ENCODE measurements at regions not wholly inside any gene's neighbourhood (a gene's known extent, or its start where the extent isn't known, plus 50 kb on each side); places are given as distances from the start of the nearest gene placed in this dataset.
"Not testable (repeated sequence)": the region's sequence is repeated elsewhere in the genome, so short reads cannot be mapped to it uniquely, and the experiment has no call there.

- CTCF ChIA-PET = no interaction called here
- ATAC-seq (ENCODE audit: low read depth) = no peak
- H4K20me1 ChIP-seq (ENCODE audit: insufficient read depth, low read length) = peaks cover 91% of the 10 kb centered on the region
Observed at GRCh38 chr22:25397616-25398015, 166.9 kb upstream of the GRK3 start.

GRCh38 chr22:25398591-25399062 is 165.8 kb upstream of the GRK3 start:
- H2BK5ac ChIP-seq (ENCODE audit: low read depth, low read length, poor library complexity, severe bottlenecking); H3K56ac ChIP-seq (ENCODE audit: extremely low read depth, insufficient read depth, low read length); H3K9me3 ChIP-seq (ENCODE audit: control insufficient read depth, insufficient read depth, low read length); intact Hi-C loops (cut with micrococcal nuclease); H3K27ac ChIP-seq (ENCODE audit: insufficient read depth, low read length); H3K4me3 ChIP-seq (ENCODE audit: insufficient read depth, low read depth, low read length); ATAC-seq (ENCODE audit: low read depth); dilution Hi-C loops (cut with HindIII; ENCODE audit: low sequenced_read_pairs, unreplicated experiment); H2BK15ac ChIP-seq (ENCODE audit: low read depth, low read length); CTCF ChIA-PET; H4K91ac ChIP-seq (ENCODE audit: insufficient read depth, low read depth, low read length); H2BK20ac ChIP-seq (ENCODE audit: low read depth, low read length); H2BK120ac ChIP-seq (ENCODE audit: low read depth, low read length); POLR2A ChIA-PET (ENCODE audit: unreplicated experiment); in situ Hi-C loops (cut with MboI; ENCODE audit: low sequenced_read_pairs); H3K4me2 ChIP-seq (ENCODE audit: low read depth, low read length); H4K5ac ChIP-seq (ENCODE audit: low read depth, low read length); H3K4ac ChIP-seq (ENCODE audit: low read depth, low read length); H2AK9ac ChIP-seq (replicated peaks; ENCODE audit: low read depth, low read length, poor library complexity); BruUV-seq (replicated peaks); H3K9ac ChIP-seq (ENCODE audit: low read depth, low read length); H3K36me3 ChIP-seq (ENCODE audit: control insufficient read depth, insufficient read depth, low read length); H2AFZ ChIP-seq (replicated peaks; ENCODE audit: low read length, poor library complexity); H2AK5ac ChIP-seq (ENCODE audit: low read depth, low read length); H3K14ac ChIP-seq (replicated peaks; ENCODE audit: low read depth, low read length); H3K23ac ChIP-seq (ENCODE audit: low read depth, low read length); H3K27me3 ChIP-seq (ENCODE audit: control insufficient read depth, insufficient read depth, low read length); H4K8ac ChIP-seq (ENCODE audit: low read depth in 2 of 2, low read length in 2 of 2); H3K18ac ChIP-seq (ENCODE audit: low read depth, low read length): not testable (repeated sequence)
- peaks cover 91% of the 10 kb centered on the region for H4K20me1 ChIP-seq (ENCODE audit: insufficient read depth, low read length)
- peaks cover 26% of the 10 kb centered on the region; the same call in 1 of the 2 replicates for H3K9me1 ChIP-seq (ENCODE audit: insufficient read depth, low read length)
- peak; percentile 55 for DNase-seq
- peaks cover 23% of the 10 kb centered on the region for H3K4me1 ChIP-seq (ENCODE audit: control insufficient read depth, insufficient read depth, low read length)
- peaks cover 45 to 81% of the 10 kb centered on the region in 2 experiments for H3K79me1 ChIP-seq (ENCODE audit: low read depth in 1 of 2, low read length in 2 of 2)
- 76% methylated on average over 3 of the region's 6 CpGs; no CpG with 5 or more reads in 1 of the 2 experiments for WGBS, 2 experiments (ENCODE audit: extremely low coverage in 2 of 2, insufficient read length in 1 of 2)

More at GRCh38 chr22:25397616-25398015, 166.9 kb upstream of the GRK3 start:
- Histone ChIP-seq H2AFZ (replicated peaks; ENCODE audit: low read length, poor library complexity) (no peak overlapping the region), H2BK120ac (ENCODE audit: low read depth, low read length) (no peak overlapping the region), H3K18ac (ENCODE audit: low read depth, low read length) (no peak overlapping the region), H3K4ac (ENCODE audit: low read depth, low read length) (no peak overlapping the region), H3K79me1 (ENCODE audit: low read depth in 1 of 2, low read length in 2 of 2) (peaks cover 45 to 80% of the 10 kb centered on the region in 2 experiments), H3K9me1 (ENCODE audit: insufficient read depth, low read length) (peaks cover 20% of the 10 kb centered on the region; the same call in 1 of the 2 replicates), H3K14ac (replicated peaks; ENCODE audit: low read depth, low read length) (no peak overlapping the region), H3K4me2 (ENCODE audit: low read depth, low read length) (no peak overlapping the region), H3K27me3 (ENCODE audit: control insufficient read depth, insufficient read depth, low read length) (no peaks in the 10 kb centered on the region), H2BK5ac (ENCODE audit: low read depth, low read length, poor library complexity, severe bottlenecking) (no peak overlapping the region), H2BK20ac (ENCODE audit: low read depth, low read length) (no peak overlapping the region), H3K9ac (ENCODE audit: low read depth, low read length) (no peak overlapping the region), H3K36me3 (ENCODE audit: control insufficient read depth, insufficient read depth, low read length) (0 out of 2 replicates have a peak, but pooled peaks cover 1% of the 10 kb centered on the region), H3K27ac (ENCODE audit: insufficient read depth, low read length) (no peak overlapping the region), H3K23ac (ENCODE audit: low read depth, low read length) (no peak overlapping the region), H4K8ac (ENCODE audit: low read depth in 2 of 2, low read length in 2 of 2) (no peak overlapping the region), H2BK15ac (ENCODE audit: low read depth, low read length) (no peak overlapping the region), H3K56ac (ENCODE audit: extremely low read depth, insufficient read depth, low read length) (no peak overlapping the region), H4K91ac (ENCODE audit: insufficient read depth, low read depth, low read length) (no peak overlapping the region), H3K4me1 (ENCODE audit: control insufficient read depth, insufficient read depth, low read length) (peaks cover 14% of the 10 kb centered on the region), H3K9me3 (ENCODE audit: control insufficient read depth, insufficient read depth, low read length) (no peaks in the 10 kb centered on the region), H3K4me3 (ENCODE audit: insufficient read depth, low read depth, low read length) (no peak overlapping the region), H2AK5ac (ENCODE audit: low read depth, low read length) (no peak overlapping the region), H2AK9ac (replicated peaks; ENCODE audit: low read depth, low read length, poor library complexity) (no peak overlapping the region), H4K5ac (ENCODE audit: low read depth, low read length) (no peak overlapping the region)
- POLR2A ChIA-PET (ENCODE audit: unreplicated experiment) = no interaction called here
- 88% methylated on average over 1 of the region's 3 CpGs; no CpG with 5 or more reads in 1 of the 2 experiments for WGBS, 2 experiments (ENCODE audit: extremely low coverage in 2 of 2, insufficient read length in 1 of 2)
- intact Hi-C loops (cut with micrococcal nuclease) = no loop called here
- TF ChIP-seq USF2 (IDR thresholded peaks at IDR 0.05; ENCODE audit: low read depth, low read length) (no peak), FOS (IDR thresholded peaks at IDR 0.05; ENCODE audit: low read depth, low read length) (no peak), MAZ (IDR thresholded peaks at IDR 0.05; ENCODE audit: borderline replicate concordance, low read depth, low read length) (no peak)
- dilution Hi-C loops (cut with HindIII; ENCODE audit: low sequenced_read_pairs, unreplicated experiment) = no loop called here
- DNase-seq = no peak
- BruUV-seq (replicated peaks) = no TSS peak
- in situ Hi-C loops (cut with MboI; ENCODE audit: low sequenced_read_pairs) = no loop called here

Measured in IMR-90 (cell line).